ENCODE measurements at regions not wholly inside any gene's neighbourhood (a gene's known extent, or its start where the extent isn't known, plus 50 kb on each side); places are given as distances from the start of the nearest gene placed in this dataset.
"Not testable (repeated sequence)": the region's sequence is repeated elsewhere in the genome, so short reads cannot be mapped to it uniquely, and the experiment has no call there.

DNA sequence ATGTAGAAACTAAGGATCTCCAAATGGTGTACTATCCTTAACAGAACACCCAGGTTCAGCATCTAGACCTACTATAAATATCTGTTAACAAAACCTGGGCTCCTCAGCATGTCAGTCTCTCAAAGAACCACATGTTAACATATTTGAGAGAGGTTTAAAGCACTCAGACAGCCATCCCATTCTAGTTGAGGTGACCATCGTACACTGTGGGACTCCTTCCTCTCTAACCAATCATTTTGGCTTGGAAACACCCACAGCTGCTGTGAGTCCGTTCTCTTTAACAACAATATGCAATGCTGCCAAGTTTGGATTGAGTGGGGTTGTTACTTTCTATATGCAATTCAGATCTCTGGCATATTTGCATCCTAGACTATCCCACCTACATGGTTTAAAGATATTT, 105.8 kb downstream of the MRPL39 start:
- DNase-seq, result no peak
- Mint-ChIP-seq H3K36me3 (peaks cover 15% of the 10 kb centered on the region), H3K4me3 (no peak overlapping the region), H3K9me3 (peaks cover 28% of the 10 kb centered on the region), H3K27me3 (no peaks in the 10 kb centered on the region), H3K4me1 (peaks cover 5% of the 10 kb centered on the region), H3K27ac (no peak overlapping the region)
- POLR2A ChIA-PET, result no interaction called here
- ATAC-seq (ENCODE audit: low read depth), result no peak

GRCh38 chr21:25500598-25500997, 106.7 kb downstream of the MRPL39 start:
- Mint-ChIP-seq H3K36me3 (peaks cover 15% of the 10 kb centered on the region), H3K4me1 (peaks cover 5% of the 10 kb centered on the region), H3K4me3 (no peak overlapping the region), H3K27me3 (no peaks in the 10 kb centered on the region), H3K9me3 (peaks cover 28% of the 10 kb centered on the region), H3K27ac (no peak overlapping the region)
- POLR2A ChIA-PET, result no interaction called here
- ATAC-seq (ENCODE audit: low read depth) (no peak), DNase-seq (no peak)

DNA sequence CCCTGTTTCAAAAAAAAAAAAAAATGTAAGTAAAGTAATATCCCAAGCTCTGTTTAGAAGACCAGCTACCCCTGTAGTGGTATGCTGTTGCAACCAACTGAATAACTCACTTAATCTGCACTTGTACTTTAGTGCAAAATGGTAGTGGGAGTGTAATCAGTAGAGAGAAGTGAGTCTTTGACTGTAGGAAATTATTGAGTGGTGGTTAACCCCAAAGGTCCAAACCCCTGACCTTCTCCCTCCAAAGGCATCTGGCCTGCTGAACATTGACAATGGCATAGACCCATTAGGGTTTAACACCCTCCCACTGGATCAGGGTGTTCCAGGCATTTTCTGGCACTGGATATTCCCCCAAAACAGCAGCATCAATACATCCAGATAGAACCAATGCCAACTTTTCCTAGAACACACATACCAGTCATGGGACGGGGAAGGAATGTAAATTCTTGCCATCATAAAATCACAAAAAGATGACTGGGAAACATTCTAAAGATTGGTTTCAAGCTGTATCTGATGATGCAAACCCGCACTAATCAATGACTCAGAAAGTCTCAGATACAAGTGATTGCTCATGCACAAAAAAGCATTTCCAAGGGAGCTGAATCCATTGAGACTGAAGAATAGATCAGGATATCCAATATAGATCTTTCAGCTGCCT, 110.3 kb downstream of the MRPL39 start:
- Mint-ChIP-seq H3K9me3 (peaks cover 25% of the 10 kb centered on the region), H3K4me1 (peaks cover 4% of the 10 kb centered on the region), H3K27ac (no peak overlapping the region), H3K36me3 (peaks cover 6% of the 10 kb centered on the region), H3K4me3 (no peak overlapping the region), H3K27me3 (no peaks in the 10 kb centered on the region)
- POLR2A ChIA-PET, result no interaction called here
- ATAC-seq (ENCODE audit: low read depth), result no peak
- DNase-seq, result no peak

GRCh38 chr21:25494804-25495203, 112.5 kb downstream of the MRPL39 start:
- ATAC-seq (ENCODE audit: low read depth), result no peak
- POLR2A ChIA-PET, result no interaction called here
- H3K36me3 Mint-ChIP-seq, result peaks cover 5% of the 10 kb centered on the region
- DNase-seq, result no peak
- no peaks in the 10 kb centered on the region for H3K27me3 Mint-ChIP-seq
- H3K4me3 Mint-ChIP-seq, result no peak overlapping the region
- peaks cover 3% of the 10 kb centered on the region for H3K4me1 Mint-ChIP-seq
- H3K27ac Mint-ChIP-seq, result no peak overlapping the region
- peaks cover 21% of the 10 kb centered on the region for H3K9me3 Mint-ChIP-seq

- no peak for DNase-seq
- peaks cover 6% of the 10 kb centered on the region for H3K4me1 Mint-ChIP-seq
These were observed 113.6 kb downstream of the MRPL39 start for GRCh38 chr21:25493722-25494121.

DNA sequence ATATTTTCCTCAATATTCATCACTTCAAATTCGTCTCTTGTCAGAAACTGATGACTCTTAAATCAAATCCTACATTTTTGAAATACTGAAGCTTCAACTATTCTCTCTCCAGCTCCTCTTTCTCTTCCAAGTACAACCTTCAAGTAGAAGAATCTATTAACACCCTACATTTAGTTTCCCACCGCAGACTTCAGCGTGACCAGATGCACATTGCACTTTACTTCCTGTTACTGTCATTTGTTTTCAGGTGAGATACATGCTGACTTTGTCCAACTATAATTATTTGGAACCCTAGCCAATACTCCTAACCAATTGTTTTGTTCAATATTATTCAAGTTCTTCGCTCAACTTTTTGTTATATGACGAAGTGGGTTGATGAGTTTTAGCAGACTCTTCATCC, 116.0 kb downstream of the MRPL39 start:
- POLR2A ChIA-PET, result no interaction called here
- Mint-ChIP-seq H3K27ac (no peak overlapping the region), H3K4me1 (peaks cover 12% of the 10 kb centered on the region)

More at GRCh38 chr21:25493722-25494121, 113.6 kb downstream of the MRPL39 start:
- no peak for ATAC-seq (ENCODE audit: low read depth)
- peaks cover 8% of the 10 kb centered on the region for H3K36me3 Mint-ChIP-seq
- H3K27ac Mint-ChIP-seq, result no peak overlapping the region
- no peaks in the 10 kb centered on the region for H3K27me3 Mint-ChIP-seq
- POLR2A ChIA-PET, result no interaction called here
- no peak overlapping the region for H3K4me3 Mint-ChIP-seq
- H3K9me3 Mint-ChIP-seq, result peaks cover 15% of the 10 kb centered on the region

DNA sequence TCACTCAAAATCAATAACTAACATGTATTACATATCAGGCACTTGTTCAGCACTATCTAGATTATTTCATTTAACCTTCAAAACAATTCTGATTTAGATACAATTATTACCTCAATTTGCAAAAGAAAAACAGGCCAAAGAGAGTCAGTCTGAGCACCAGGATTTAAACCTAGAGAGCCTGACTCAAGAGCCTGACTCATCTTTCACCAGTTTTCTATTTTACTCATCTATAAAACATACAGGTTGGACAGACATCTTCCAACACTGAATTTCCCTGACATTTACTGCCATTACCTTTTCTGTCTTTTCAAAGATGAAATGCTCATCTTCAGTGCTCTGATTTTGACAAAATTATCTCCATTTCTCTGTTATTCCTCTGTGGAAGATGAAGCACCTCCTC, 116.5 kb downstream of the MRPL39 start:
- POLR2A ChIA-PET, result no interaction called here
- H3K27ac Mint-ChIP-seq, result no peak overlapping the region
- H3K4me1 Mint-ChIP-seq, result peaks cover 15% of the 10 kb centered on the region
- no peak for ATAC-seq (ENCODE audit: low read depth)
- H3K36me3 Mint-ChIP-seq, result peaks cover 8% of the 10 kb centered on the region
- no peak overlapping the region for H3K4me3 Mint-ChIP-seq
- peaks cover 12% of the 10 kb centered on the region for H3K9me3 Mint-ChIP-seq
- H3K27me3 Mint-ChIP-seq, result no peaks in the 10 kb centered on the region
- DNase-seq, result no peak

More for the DNA sequence above, 116.0 kb downstream of the MRPL39 start:
- DNase-seq (no peak), ATAC-seq (ENCODE audit: low read depth) (no peak)
- no peaks in the 10 kb centered on the region for H3K27me3 Mint-ChIP-seq
- H3K36me3 Mint-ChIP-seq, result peaks cover 8% of the 10 kb centered on the region
- H3K9me3 Mint-ChIP-seq, result peaks cover 12% of the 10 kb centered on the region
- H3K4me3 Mint-ChIP-seq, result no peak overlapping the region

DNA sequence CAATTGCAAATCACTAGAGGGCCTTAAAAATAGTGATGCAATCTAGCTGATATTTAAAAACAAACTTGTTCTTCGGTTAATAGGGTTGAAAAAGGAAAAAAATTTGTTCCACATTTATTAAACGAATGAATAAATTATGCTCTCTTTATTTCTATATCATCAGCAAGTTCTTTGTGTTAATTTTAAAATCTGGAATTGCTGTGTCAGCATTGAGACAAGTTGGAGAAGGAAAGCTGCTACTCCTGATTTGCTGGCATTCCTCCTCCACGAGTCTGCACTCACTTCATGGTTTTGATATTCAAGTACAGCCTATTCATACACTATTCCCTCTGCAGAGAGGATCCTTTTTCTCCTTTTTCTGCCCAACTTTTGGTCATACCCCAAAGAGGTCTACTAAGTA, 117.6 kb downstream of the MRPL39 start:
- H3K4me1 Mint-ChIP-seq, result peaks cover 17% of the 10 kb centered on the region
- POLR2A ChIA-PET, result interaction anchor here (1.6 kb wide), 1 partner anchor 72 kb away, joined by 4 read pairs; no protein-coding TSS in a partner anchor
- ATAC-seq (ENCODE audit: low read depth), result no peak

DNA sequence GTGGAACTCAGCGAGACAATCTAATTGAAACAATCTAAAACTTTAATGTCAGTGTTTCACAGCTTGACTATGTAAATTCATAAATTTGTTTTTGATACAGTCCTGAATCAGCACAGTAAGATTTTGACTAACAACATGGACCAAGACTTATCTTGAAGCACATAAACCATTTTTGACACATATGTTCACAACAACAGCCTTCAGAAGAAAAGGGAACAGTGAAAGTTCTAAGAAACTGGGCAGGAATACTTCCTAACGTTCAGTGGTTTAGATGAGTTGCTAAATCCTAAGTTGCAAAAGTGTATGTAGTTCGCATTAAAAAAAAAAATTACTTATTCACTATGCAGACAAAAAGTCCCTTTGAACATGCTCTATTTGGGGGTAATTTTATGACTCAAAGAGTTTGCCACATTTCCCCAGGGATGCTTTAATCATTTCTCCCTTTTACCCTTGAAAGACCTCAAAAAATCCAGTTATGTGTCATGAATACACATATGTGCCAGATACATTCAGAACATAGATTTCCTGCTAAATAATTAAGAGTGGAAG, 120.2 kb downstream of the MRPL39 start:
- H3K9me3 Mint-ChIP-seq, result peaks cover 28% of the 10 kb centered on the region
- ATAC-seq (ENCODE audit: low read depth) (no peak), DNase-seq (no peak)
- H3K4me3 Mint-ChIP-seq, result peak overlapping the region; percentile 19
- H3K27ac Mint-ChIP-seq, result no peak overlapping the region
- POLR2A ChIA-PET, result no interaction called here
- H3K27me3 Mint-ChIP-seq, result no peaks in the 10 kb centered on the region
- H3K36me3 Mint-ChIP-seq, result peaks cover 23% of the 10 kb centered on the region
- peaks cover 17% of the 10 kb centered on the region for H3K4me1 Mint-ChIP-seq

More for the DNA sequence above, 117.6 kb downstream of the MRPL39 start:
- Mint-ChIP-seq H3K4me3 (no peak overlapping the region), H3K27me3 (no peaks in the 10 kb centered on the region), H3K9me3 (peaks cover 14% of the 10 kb centered on the region), H3K27ac (no peak overlapping the region), H3K36me3 (peaks cover 10% of the 10 kb centered on the region)
- no peak for DNase-seq

- Mint-ChIP-seq H3K27me3 (no peaks in the 10 kb centered on the region), H3K4me3 (no peak overlapping the region), H3K36me3 (peaks cover 30% of the 10 kb centered on the region), H3K27ac (no peak overlapping the region), H3K4me1 (peaks cover 15% of the 10 kb centered on the region), H3K9me3 (peaks cover 37% of the 10 kb centered on the region)
- ATAC-seq (ENCODE audit: low read depth), result no peak
- POLR2A ChIA-PET, result no interaction called here
- DNase-seq, result no peak
These were observed 121.4 kb downstream of the MRPL39 start for GRCh38 chr21:25485914-25486313.

DNA sequence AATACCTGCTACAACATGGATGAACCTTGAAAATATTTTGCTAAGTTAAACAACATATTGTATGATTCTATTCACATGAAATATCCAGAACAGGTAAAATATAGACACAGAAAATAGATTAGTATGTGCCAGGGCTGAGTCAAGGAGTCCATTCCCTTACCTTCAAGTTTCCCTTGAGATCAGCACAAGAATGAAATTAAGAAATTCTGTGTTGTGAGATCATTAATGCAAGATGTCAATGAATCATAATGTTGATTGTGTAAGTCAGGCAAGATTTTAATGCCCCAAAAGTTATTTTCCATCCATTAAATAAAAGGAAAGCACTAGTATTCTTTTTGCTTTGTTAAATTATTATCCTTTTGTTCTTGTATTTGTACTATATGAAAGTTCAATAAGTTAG, 139.4 kb downstream of the MRPL39 start:
- peaks cover 20% of the 10 kb centered on the region for H3K9me3 Mint-ChIP-seq
- DNase-seq (no peak), ATAC-seq (ENCODE audit: low read depth) (no peak)
- POLR2A ChIA-PET, result no interaction called here
- H3K27me3 Mint-ChIP-seq, result no peaks in the 10 kb centered on the region
- no peak overlapping the region for H3K27ac Mint-ChIP-seq
- H3K4me1 Mint-ChIP-seq, result peaks cover 19% of the 10 kb centered on the region
- H3K36me3 Mint-ChIP-seq, result peaks cover 8% of the 10 kb centered on the region
- H3K4me3 Mint-ChIP-seq, result no peak overlapping the region

- H3K4me3 Mint-ChIP-seq; DNase-seq; H3K27ac Mint-ChIP-seq; POLR2A ChIA-PET; H3K36me3 Mint-ChIP-seq; ATAC-seq (ENCODE audit: low read depth); H3K27me3 Mint-ChIP-seq: not testable (repeated sequence)
- Mint-ChIP-seq H3K4me1 (peaks cover 24% of the 10 kb centered on the region), H3K9me3 (peaks cover 13% of the 10 kb centered on the region)
These were observed 140.2 kb downstream of the MRPL39 start for GRCh38 chr21:25467071-25467470.

- H3K27me3 Mint-ChIP-seq, result no peaks in the 10 kb centered on the region
- peaks cover 5% of the 10 kb centered on the region for H3K36me3 Mint-ChIP-seq
- no peak for ATAC-seq (ENCODE audit: low read depth)
- no peak for DNase-seq
- POLR2A ChIA-PET, result no interaction called here
- H3K4me1 Mint-ChIP-seq, result peaks cover 28% of the 10 kb centered on the region
- H3K4me3 Mint-ChIP-seq, result no peak overlapping the region
- H3K9me3 Mint-ChIP-seq, result peaks cover 11% of the 10 kb centered on the region
- no peak overlapping the region for H3K27ac Mint-ChIP-seq
These were observed 140.8 kb downstream of the MRPL39 start for GRCh38 chr21:25466470-25466869.

DNA sequence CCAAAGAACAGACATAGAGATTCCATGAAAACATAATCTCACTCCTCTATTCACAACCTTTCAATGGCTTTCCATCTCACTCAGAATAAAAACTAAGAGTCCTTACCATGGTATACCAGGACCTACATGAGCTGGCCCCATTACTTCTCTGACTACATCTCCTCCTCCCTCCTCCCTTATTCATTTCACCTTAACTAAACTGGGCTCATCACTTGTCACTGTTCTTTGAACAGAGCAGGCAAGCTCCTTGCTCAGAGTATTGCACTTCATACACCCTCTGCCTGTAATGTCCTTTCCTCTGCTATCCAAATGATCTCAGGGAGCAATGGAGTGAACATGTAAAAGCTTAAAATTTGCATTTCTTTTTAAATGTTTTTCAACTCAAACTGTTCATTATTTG, 142.0 kb downstream of the MRPL39 start:
- no peaks in the 10 kb centered on the region for H3K27me3 Mint-ChIP-seq
- H3K4me1 Mint-ChIP-seq, result peaks cover 29% of the 10 kb centered on the region
- peaks cover 10% of the 10 kb centered on the region for H3K9me3 Mint-ChIP-seq
- no peak for DNase-seq
- ATAC-seq (ENCODE audit: low read depth), result no peak
- H3K4me3 Mint-ChIP-seq, result no peak overlapping the region
- H3K36me3 Mint-ChIP-seq, result peaks cover 5% of the 10 kb centered on the region
- H3K27ac Mint-ChIP-seq, result no peak overlapping the region
- POLR2A ChIA-PET, result no interaction called here

Data from activated naive CD8-positive, alpha-beta T cell treated with anti-CD3 and anti-CD28 coated beads, Interleukin-2, amount 10 ng/mL, durations not matched to agents 7 days and 5 days (primary cell).